ELF-1 (cell line): ENCODE measurements at regions not wholly inside any gene's neighbourhood (a gene's known extent, or its start where the extent isn't known, plus 50 kb on each side); places are given as distances from the start of the nearest gene placed in this dataset.
A peak's percentile ranks its signal among the peaks of the same experiment; 100 is the strongest.

Experiments
- DNase-seq: peaks from one replicate; pipeline ENCODE4 v3.0.0-alpha.2; 2016; ENCODE audit warnings: low read depth, low spot score

- DNase-seq: no peak
Measured at GRCh38 chr18:41464278-41464677, 490.8 kb upstream of the PIK3C3 start.

GRCh38 chr18:41462946-41463345 is 492.1 kb upstream of the PIK3C3 start:
- DNase-seq: no peak

- no peak for DNase-seq
Measured at GRCh38 chr18:41461114-41461513, 493.9 kb upstream of the PIK3C3 start.

- DNase-seq: no peak
Measured at GRCh38 chr18:41459656-41460055, 495.4 kb upstream of the PIK3C3 start.

GRCh38 chr18:41458376-41458775 is 496.7 kb upstream of the PIK3C3 start:
- DNase-seq: no peak

GRCh38 chr18:41457765-41458326 is 497.2 kb upstream of the PIK3C3 start:
- no peak for DNase-seq

- no peak for DNase-seq
Measured at GRCh38 chr18:41456831-41457230, 498.2 kb upstream of the PIK3C3 start.

GRCh38 chr18:41449612-41450011 is 505.4 kb upstream of the PIK3C3 start:
- DNase-seq: no peak

GRCh38 chr18:41444943-41445342 is 510.1 kb upstream of the PIK3C3 start:
- DNase-seq: no peak

- no peak for DNase-seq
Measured at GRCh38 chr18:41436772-41437171, 518.3 kb upstream of the PIK3C3 start.

GRCh38 chr18:41418598-41418997 is 536.4 kb upstream of the PIK3C3 start:
- no peak for DNase-seq

GRCh38 chr18:41416044-41416443 is 539.0 kb upstream of the PIK3C3 start:
- DNase-seq: no peak

- DNase-seq: no peak
Measured at GRCh38 chr18:41410006-41410405, 545.0 kb upstream of the PIK3C3 start.

- DNase-seq: no peak
Measured at GRCh38 chr18:41406834-41407233, 548.2 kb upstream of the PIK3C3 start.

GRCh38 chr18:41396861-41397260 is 558.2 kb upstream of the PIK3C3 start:
- no peak for DNase-seq

GRCh38 chr18:41396211-41396610 is 558.8 kb upstream of the PIK3C3 start:
- no peak for DNase-seq

GRCh38 chr18:41395695-41396094 is 559.3 kb upstream of the PIK3C3 start:
- no peak for DNase-seq

GRCh38 chr18:41391616-41392595 is 563.1 kb upstream of the PIK3C3 start:
- peak; percentile 80 for DNase-seq

- no peak for DNase-seq
Measured at GRCh38 chr18:41390309-41390708, 564.7 kb upstream of the PIK3C3 start.

GRCh38 chr18:41378598-41378997 is 576.4 kb upstream of the PIK3C3 start:
- DNase-seq: no peak

- DNase-seq: no peak
Measured at GRCh38 chr18:41373612-41374011, 581.4 kb upstream of the PIK3C3 start.

- no peak for DNase-seq
Measured at GRCh38 chr18:41372046-41372665, 582.9 kb upstream of the PIK3C3 start.
